ENCODE measurements at regions not wholly inside any gene's neighbourhood (a gene's known extent, or its start where the extent isn't known, plus 50 kb on each side); places are given as distances from the start of the nearest gene placed in this dataset.

GRCh38 chr14:22452330-22452729, 136.7 kb downstream of the DAD1 start:
- no peak for DNase-seq (ENCODE audit: low read depth)

GRCh38 chr14:22450266-22450665, 138.8 kb downstream of the DAD1 start:
- DNase-seq (ENCODE audit: low read depth), result no peak

- no peak for DNase-seq (ENCODE audit: low read depth)
Observed at GRCh38 chr14:22449600-22449905, 139.5 kb downstream of the DAD1 start.

GRCh38 chr14:22448905-22449599, 140.0 kb downstream of the DAD1 start:
- no peak for DNase-seq (ENCODE audit: low read depth)

GRCh38 chr14:22448035-22448904, 140.8 kb downstream of the DAD1 start:
- no peak for DNase-seq (ENCODE audit: low read depth)

- DNase-seq (ENCODE audit: low read depth), result no peak
Observed at GRCh38 chr14:22438742-22439141, 150.3 kb downstream of the DAD1 start.

GRCh38 chr14:22434901-22435550, 154.0 kb downstream of the DAD1 start:
- DNase-seq (ENCODE audit: low read depth), result no peak

- DNase-seq (ENCODE audit: low read depth), result no peak
Observed at GRCh38 chr14:22434030-22434429, 155.0 kb downstream of the DAD1 start.

- DNase-seq (ENCODE audit: low read depth), result no peak
Observed at GRCh38 chr14:22433069-22433468, 156.0 kb downstream of the DAD1 start.

GRCh38 chr14:22432348-22432976, 156.6 kb downstream of the DAD1 start:
- peak; percentile 86 for DNase-seq (ENCODE audit: low read depth)

- DNase-seq (ENCODE audit: low read depth), result no peak
Observed at GRCh38 chr14:22429546-22430294, 159.3 kb downstream of the DAD1 start.

GRCh38 chr14:22428700-22429291, 160.2 kb downstream of the DAD1 start:
- DNase-seq (ENCODE audit: low read depth), result no peak

GRCh38 chr14:22427771-22428231, 161.2 kb downstream of the DAD1 start:
- DNase-seq (ENCODE audit: low read depth), result no peak

GRCh38 chr14:22426711-22427110, 162.3 kb downstream of the DAD1 start:
- DNase-seq (ENCODE audit: low read depth), result no peak

- DNase-seq (ENCODE audit: low read depth), result no peak
Observed at GRCh38 chr14:22423958-22424357, 165.1 kb downstream of the DAD1 start.

GRCh38 chr14:22422238-22422637, 166.8 kb downstream of the DAD1 start:
- DNase-seq (ENCODE audit: low read depth), result no peak

GRCh38 chr14:22420598-22421186, 168.3 kb downstream of the DAD1 start:
- no peak for DNase-seq (ENCODE audit: low read depth)

GRCh38 chr14:22419620-22420019, 169.4 kb downstream of the DAD1 start:
- no peak for DNase-seq (ENCODE audit: low read depth)

- no peak for DNase-seq (ENCODE audit: low read depth)
Observed at GRCh38 chr14:22418631-22419030, 170.4 kb downstream of the DAD1 start.

GRCh38 chr14:22417914-22418313, 171.1 kb downstream of the DAD1 start:
- no peak for DNase-seq (ENCODE audit: low read depth)

GRCh38 chr14:22416193-22416592, 172.8 kb downstream of the DAD1 start:
- no peak for DNase-seq (ENCODE audit: low read depth)
